ENCODE measurements at regions not wholly inside any gene's neighbourhood (a gene's known extent, or its start where the extent isn't known, plus 50 kb on each side); places are given as distances from the start of the nearest gene placed in this dataset.
A peak's percentile ranks its signal among the peaks of the same experiment; 100 is the strongest.

- DNase-seq (ENCODE audit: low read depth in 3 of 3, low spot score in 2 of 3), result no peak
These were observed 115.3 kb downstream of the POLR2M start for GRCh38 chr15:57821826-57822225.

DNA sequence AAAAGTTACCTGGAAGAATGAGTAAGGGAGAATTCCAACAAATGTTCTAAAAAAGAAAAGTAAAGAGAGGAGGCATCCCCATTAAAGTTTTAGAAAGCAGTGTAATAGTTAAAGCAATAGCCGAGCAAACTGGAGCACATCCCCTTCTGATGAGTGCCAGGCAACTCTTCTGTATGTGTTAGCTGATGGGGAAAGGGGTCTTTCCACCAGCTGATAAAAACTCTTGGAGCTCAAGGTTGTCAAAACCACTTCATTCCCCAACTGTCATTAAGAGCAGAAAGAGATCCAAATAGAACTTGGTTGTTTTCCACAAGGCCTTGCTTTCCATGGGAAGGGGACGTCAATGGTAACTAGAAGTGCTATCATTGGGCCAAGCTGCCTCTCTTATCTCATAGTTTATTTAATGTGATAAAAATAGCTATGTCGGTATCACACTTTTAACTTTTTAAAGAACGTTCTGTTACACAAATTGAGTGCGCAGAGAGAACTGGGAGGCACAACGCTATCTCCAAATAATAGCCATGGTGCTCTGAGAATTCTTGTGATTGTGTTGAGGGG, 116.9 kb downstream of the POLR2M start:
- no peak for DNase-seq (ENCODE audit: low read depth in 3 of 3, low spot score in 2 of 3)

DNA sequence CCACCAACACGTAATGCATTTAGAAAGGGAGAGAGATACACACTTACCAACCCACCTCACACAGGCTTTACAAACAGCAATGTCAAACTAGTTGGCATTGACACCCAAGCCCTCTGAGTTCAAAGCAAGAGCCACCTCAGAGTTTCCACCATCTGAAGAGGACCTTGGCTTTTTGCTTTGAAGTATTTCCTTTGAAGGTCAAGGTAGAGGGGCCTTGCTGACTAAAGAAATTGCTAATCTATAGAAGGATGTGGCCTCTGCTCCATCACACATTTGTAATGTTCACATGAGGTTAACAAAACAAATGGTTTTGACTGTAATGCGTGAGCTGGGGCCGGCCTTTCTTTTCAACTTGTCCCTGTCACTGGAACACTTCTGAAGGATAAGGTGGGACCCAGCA, 117.7 kb downstream of the POLR2M start:
- DNase-seq (ENCODE audit: low read depth in 3 of 3, low spot score in 2 of 3), result no peak

DNA sequence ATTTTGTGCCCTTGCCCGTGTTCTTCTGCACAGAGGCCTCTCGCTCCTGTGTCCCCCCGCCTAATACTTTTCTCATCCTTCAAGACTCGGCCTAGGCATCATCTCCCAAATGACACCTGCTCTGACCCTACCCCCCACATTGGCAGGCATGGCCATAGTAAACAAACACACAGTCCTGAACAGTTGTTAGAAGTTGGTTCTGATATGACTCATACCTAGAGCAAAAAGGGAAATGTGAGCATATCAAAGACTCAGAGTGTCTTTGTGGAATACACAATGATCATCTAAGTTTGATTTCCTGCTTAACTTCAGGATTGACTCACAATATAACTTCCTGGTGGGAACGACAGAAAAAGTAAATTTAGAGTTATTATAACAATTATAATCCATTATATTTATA, 120.5 kb downstream of the POLR2M start:
- DNase-seq (ENCODE audit: low read depth in 3 of 3, low spot score in 2 of 3), result no peak

DNA sequence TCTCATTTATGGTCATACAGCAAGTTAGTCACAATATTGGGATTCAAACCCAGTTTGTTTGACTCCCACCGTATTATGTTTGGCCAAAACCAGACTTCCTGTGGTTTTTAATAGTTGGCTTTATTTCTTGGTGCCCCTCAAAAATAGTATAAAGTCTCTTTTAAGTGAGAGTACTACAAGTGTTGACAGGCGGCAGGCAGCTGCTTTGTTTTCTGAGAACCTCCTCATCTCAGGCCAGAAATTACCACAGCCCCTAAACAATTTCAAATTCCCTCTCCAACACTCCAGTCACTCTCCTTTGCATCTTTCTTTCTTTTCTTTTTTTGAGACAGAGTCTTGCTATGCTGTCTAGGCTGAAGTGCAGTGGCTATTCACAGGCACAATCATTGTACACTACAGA, 121.5 kb downstream of the POLR2M start:
- DNase-seq (ENCODE audit: low read depth in 3 of 3, low spot score in 2 of 3), result no peak

DNA sequence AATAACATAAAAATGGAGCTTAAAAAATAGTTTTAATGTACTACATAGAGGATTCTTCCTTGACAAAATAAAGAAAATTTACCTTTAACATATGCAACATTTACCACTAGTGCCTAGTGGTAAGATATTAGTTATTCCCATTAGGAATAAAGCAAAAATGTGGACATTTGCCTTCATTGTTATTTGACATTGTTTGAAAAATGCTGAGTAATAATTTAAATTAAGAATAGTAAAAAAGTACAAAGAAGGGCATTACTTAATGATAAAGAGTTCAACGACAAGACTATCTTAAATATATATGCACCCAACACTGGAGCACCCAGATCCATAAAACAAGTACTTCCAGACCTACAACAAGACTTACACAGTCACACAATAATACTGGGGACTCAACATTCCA, 125.7 kb downstream of the POLR2M start:
- DNase-seq (ENCODE audit: low read depth in 3 of 3, low spot score in 2 of 3), result no peak

DNA sequence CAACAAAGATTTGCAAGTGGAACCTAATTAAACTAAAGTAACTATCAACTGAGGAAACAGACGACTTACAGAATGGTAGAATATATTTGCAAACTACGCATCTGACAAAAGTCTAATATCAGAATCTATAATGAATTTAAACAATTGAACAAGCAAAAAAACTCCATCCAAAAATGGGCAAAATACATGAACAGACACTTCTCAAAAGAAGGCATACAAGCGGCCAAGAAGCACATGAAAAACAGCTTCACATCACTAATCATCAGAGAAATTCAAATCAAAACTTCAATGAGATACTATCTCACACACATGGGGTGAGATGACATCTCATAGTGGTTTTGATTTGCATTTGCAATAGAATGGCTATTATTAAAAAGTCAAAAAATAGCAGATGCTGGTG, 128.6 kb downstream of the POLR2M start:
- no peak for DNase-seq (ENCODE audit: low read depth in 3 of 3, low spot score in 2 of 3)

- DNase-seq (ENCODE audit: low read depth in 3 of 3, low spot score in 2 of 3), result no peak
These were observed 142.8 kb downstream of the POLR2M start for GRCh38 chr15:57849317-57849716.

GRCh38 chr15:57854531-57854930, 148.0 kb downstream of the POLR2M start:
- DNase-seq (ENCODE audit: low read depth in 3 of 3, low spot score in 2 of 3), result no peak

GRCh38 chr15:57857871-57858270, 151.4 kb downstream of the POLR2M start:
- DNase-seq (ENCODE audit: low read depth in 3 of 3, low spot score in 2 of 3), result no peak

GRCh38 chr15:57859130-57859685, 152.7 kb downstream of the POLR2M start:
- DNase-seq (ENCODE audit: low read depth in 3 of 3, low spot score in 2 of 3), result no peak

GRCh38 chr15:57861034-57861638, 154.6 kb downstream of the POLR2M start:
- DNase-seq (ENCODE audit: low read depth in 3 of 3, low spot score in 2 of 3), result peak; percentile 40 to 50 (median 49)

GRCh38 chr15:57861815-57862586, 155.5 kb downstream of the POLR2M start:
- no peak for DNase-seq (ENCODE audit: low read depth in 3 of 3, low spot score in 2 of 3)

- no peak for DNase-seq (ENCODE audit: low read depth in 3 of 3, low spot score in 2 of 3)
These were observed 156.2 kb downstream of the POLR2M start for GRCh38 chr15:57862761-57863160.

GRCh38 chr15:57865294-57865693, 158.8 kb downstream of the POLR2M start:
- no peak for DNase-seq (ENCODE audit: low read depth in 3 of 3, low spot score in 2 of 3)

GRCh38 chr15:57866149-57866736, 159.7 kb downstream of the POLR2M start:
- DNase-seq (ENCODE audit: low read depth in 3 of 3, low spot score in 2 of 3), result peak in 1 of 3 donors; percentile 7

- DNase-seq (ENCODE audit: low read depth in 3 of 3, low spot score in 2 of 3), result no peak
These were observed 161.7 kb downstream of the POLR2M start for GRCh38 chr15:57867970-57868798.

DNA sequence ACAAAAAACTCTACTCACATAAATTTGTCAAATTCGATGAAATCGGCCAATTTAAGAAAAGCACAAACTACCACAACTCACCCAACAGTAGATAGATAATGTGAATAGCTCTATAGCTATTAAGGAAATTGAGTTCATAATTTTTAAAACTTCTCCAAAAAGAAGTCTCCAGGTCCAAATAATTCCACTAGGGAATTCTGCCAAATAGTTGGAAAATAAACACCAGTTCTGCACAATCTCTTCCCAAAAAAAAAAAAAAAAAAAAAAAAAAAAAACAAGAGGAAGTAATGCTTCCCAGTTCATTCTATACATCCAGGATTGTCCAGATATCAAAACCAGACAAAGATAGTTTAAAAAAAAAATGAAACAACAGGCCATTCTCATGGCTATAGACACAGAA, 164.2 kb downstream of the POLR2M start:
- DNase-seq (ENCODE audit: low read depth in 3 of 3, low spot score in 2 of 3), result no peak

GRCh38 chr15:57872281-57873030, 165.9 kb downstream of the POLR2M start:
- no peak for DNase-seq (ENCODE audit: low read depth in 3 of 3, low spot score in 2 of 3)

Data from right renal cortex interstitium (tissue), 3 donors.